Germinal center (tissue), 1 donor: ENCODE measurements at regions not wholly inside any gene's neighbourhood (a gene's known extent, or its start where the extent isn't known, plus 50 kb on each side); places are given as distances from the start of the nearest gene placed in this dataset.
"Not testable (repeated sequence)": the region's sequence is repeated elsewhere in the genome, so short reads cannot be mapped to it uniquely, and the experiment has no call there.

Source experiments
- DNase-seq: peaks from one replicate; pipeline ENCODE4 v3.0.0; 2012; ENCODE audit warnings: mixed read lengths, low spot score

DNA sequence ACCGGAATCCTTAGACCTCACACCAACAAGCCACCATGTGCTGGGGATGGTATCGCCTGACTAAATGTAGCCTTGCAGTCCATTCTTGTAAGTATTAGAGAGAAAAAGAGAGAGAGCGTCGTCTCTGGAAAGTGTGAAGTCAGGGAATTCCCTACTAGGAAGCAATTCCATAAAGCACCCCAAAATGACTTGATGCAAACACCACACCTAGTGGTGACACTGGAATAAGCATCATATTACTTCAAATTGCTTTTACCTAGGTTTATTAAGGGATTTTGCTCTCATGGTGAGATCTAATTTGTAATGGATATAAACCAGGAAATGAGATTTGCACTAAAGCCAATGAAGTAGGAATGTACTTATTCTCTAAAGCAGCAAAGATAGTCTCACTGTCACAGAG is 111.4 kb upstream of the METTL9 start:
- not testable (repeated sequence) for DNase-seq

GRCh38 chr16:21499046-21499445 is 100.3 kb upstream of the METTL9 start:
- DNase-seq, result not testable (repeated sequence)

- not testable (repeated sequence) for DNase-seq
These were observed 98.0 kb upstream of the METTL9 start for GRCh38 chr16:21501223-21501868.

DNA sequence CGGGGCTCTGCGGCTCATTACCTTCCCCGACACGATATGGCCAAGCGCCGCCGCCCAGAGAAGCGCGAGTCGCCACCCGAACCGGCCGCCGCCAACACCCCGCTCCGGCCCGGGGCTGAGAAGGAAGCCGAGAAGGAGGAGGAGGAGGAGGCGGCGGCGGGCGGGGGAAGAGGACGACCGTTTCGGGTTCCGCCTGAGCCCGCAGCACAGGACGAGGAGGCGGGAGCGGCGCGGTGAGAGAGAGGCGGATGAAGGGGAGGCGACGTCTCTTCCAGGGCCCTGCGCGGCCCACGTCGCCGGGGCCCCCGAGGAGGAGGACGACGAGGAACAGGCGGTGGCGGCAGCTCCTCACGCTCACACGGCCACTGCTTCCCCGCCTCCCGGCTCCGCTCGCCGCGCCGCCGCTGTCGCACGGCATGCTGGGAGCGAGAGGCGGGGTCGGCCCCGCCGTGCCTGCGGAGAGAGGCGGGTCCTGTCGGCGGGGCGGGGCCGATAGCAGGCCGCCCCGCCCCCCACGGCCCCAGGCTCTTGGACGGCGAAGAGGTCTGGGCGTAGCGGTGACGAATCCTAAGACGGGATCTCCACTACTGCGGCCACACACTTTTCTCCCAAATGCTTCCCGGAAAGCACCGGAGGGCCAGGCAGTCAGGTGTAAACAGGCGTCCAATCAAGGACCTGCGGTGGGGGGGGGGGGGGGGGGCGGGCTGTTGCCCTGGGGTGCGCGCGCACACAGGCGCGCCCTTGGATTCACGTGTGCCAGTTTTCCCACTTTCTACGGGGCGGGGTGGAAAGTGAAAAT is 97.3 kb upstream of the METTL9 start:
- DNase-seq, result peak; percentile 91

DNA sequence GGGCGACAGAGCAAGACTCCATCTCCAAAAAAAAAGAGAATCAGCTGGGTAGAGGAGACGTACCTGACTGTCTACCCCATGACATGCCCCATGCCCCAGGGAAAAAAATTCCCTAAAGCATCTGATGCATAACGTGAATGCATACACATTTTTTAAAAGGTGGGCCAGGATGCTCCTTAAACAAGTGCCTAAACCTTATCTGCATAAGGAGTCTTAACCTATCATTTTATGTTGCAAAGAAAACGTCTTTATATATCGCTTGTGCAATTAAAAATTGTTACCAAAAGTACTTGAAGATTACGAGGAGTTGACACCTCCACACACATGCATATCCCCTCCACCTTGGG is 95.8 kb upstream of the METTL9 start:
- DNase-seq, result not testable (repeated sequence)

DNA sequence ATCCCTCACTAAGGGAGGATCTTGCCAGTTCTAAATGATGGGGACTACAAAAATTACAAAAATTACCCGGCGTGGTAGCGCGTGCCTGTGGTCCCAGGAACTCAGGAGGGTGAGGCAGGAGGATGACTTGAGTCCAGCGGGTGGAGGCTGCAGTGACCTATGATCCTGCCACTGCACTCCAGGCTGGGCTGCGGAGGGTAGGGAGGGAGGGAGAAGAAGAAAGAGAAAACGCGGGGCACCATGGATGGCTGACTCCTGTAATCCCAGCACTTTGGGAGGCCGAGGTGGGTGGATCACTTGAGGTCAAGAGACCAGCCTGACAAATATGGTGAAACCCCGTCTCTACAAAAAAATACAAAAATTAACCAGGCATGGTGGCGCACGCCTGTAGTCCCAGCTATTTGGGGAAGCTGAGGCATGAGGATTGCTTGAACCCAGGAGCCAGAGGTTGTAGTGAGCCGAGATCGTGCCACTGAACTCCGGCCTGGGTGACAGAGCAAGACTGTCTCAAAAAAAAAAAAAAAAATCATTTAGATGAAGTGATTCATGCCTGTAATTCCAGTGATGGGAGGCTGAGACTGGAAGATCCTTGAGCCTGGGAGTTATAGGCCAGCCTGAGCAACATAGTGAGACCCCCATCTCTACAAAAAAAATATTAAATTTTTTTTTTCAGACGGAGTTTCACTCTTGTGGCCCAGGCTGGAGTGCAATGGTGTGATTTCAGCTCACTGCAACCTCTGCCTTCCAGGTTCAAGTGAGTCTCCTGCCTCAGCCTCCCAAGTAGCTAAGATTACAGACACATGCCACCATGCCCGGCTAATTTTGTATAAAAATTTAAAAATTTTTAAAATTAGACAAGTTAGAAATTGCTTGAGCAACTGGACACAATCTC is 95.2 kb upstream of the METTL9 start:
- not testable (repeated sequence) for DNase-seq

GRCh38 chr16:21505751-21506520 is 93.4 kb upstream of the METTL9 start:
- DNase-seq, result not testable (repeated sequence)

GRCh38 chr16:21506857-21507456 is 92.4 kb upstream of the METTL9 start:
- peak; percentile 83 for DNase-seq

GRCh38 chr16:21507631-21508305 is 91.6 kb upstream of the METTL9 start:
- not testable (repeated sequence) for DNase-seq

- DNase-seq, result not testable (repeated sequence)
These were observed 90.5 kb upstream of the METTL9 start for GRCh38 chr16:21508661-21509436.

GRCh38 chr16:21509437-21510086 is 89.8 kb upstream of the METTL9 start:
- not testable (repeated sequence) for DNase-seq

- not testable (repeated sequence) for DNase-seq
These were observed 88.5 kb upstream of the METTL9 start for GRCh38 chr16:21510869-21511255.

GRCh38 chr16:21511315-21512210 is 87.8 kb upstream of the METTL9 start:
- DNase-seq, result not testable (repeated sequence)

DNA sequence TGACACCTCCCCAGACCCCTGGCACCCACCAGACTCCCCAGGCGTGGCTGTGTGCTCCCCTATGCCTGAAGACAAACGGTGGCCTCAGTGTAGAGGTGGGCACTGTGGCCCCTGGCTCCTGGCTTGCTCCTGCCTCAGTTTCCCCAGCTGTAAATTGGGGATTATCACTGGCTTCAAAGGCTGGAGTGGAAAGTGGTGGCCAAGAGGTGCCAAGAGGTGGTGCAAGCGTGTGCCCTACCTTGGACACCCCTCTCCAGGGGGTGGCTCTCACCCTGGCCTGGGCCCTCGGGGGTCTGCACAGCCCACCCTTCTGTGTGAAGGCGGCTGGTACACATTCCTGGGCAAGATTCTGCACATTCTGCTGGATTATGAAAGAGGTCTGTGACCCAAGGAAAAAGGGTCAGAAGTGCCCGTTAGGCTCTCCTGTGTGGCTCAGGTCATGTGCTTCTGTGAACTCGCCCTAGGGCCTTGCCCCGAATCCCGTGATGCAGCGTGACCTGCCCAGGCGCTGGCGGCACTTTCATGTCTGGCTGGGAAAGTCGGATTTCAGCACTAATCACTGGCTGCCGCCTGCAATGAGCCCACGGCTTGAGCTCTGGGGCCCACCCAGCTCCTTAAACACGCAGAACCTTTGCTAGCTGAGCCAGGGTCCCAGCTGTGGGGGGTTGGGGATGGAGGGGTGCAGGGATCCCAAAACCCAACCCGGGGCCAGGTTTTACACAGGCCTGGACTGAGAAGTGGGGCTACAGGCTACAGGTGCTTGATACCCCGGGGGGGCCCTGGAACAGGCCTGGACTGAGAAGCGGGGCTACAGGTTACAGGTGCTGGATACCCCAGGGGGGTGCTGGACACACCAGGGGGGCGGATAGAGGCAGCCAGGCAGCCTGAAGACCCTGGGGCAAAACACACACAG is 86.8 kb upstream of the METTL9 start:
- not testable (repeated sequence) for DNase-seq

DNA sequence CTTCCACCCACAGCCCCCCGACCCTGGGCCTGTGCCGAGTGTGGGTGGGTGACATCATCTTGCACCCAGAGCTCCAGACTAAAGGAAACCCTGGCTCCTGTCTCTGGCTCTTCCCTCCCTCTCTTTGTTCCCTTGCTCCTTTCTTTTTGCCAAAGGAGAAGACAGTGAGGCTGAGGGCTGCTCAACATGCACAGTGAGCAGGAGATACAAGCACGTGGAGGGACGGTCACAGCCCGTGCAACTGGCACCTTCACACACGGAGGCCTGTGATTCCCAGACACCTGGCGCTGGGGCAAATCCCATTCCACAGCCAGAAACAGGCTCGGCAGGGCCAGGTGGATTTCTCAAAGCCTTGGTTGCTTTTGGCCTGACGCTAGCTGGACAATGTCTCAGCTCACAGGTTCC is 86.0 kb upstream of the METTL9 start:
- DNase-seq, result not testable (repeated sequence)

GRCh38 chr16:21513812-21514473 is 85.4 kb upstream of the METTL9 start:
- DNase-seq, result not testable (repeated sequence)

- DNase-seq, result not testable (repeated sequence)
These were observed 84.9 kb upstream of the METTL9 start for GRCh38 chr16:21514474-21514840.
